Stimulated activated CD4-positive, alpha-beta T cell treated with anti-CD3 and anti-CD28 coated beads, Interleukin-12 subunit alpha, Interleukin-12 subunit beta, amount 100 ng/mL, for 24 hours (primary cell): ENCODE measurements at regions not wholly inside any gene's neighbourhood (a gene's known extent, or its start where the extent isn't known, plus 50 kb on each side); places are given as distances from the start of the nearest gene placed in this dataset.
A peak's percentile ranks its signal among the peaks of the same experiment; 100 is the strongest.

Source experiments
- DNase-seq, 2 experiments: peaks; one replicate each; pipeline ENCODE4 v3.0.0-alpha.2; 2020; ENCODE audit warnings: low read depth in 2 of 2

- DNase-seq = no peak
Measured at GRCh38 chr16:77592021-77592420, 130.3 kb upstream of the NUDT7 start.

GRCh38 chr16:77594057-77594456 is 128.3 kb upstream of the NUDT7 start:
- no peak for DNase-seq

GRCh38 chr16:77594799-77595596 is 127.3 kb upstream of the NUDT7 start:
- no peak for DNase-seq

GRCh38 chr16:77596261-77596660 is 126.1 kb upstream of the NUDT7 start:
- DNase-seq = no peak

- peak in 1 of 2 experiments; percentile 8 for DNase-seq
Measured at GRCh38 chr16:77599793-77600415, 122.4 kb upstream of the NUDT7 start.

GRCh38 chr16:77600555-77600954 is 121.8 kb upstream of the NUDT7 start:
- DNase-seq = no peak

- no peak for DNase-seq
Measured at GRCh38 chr16:77603656-77604055, 118.7 kb upstream of the NUDT7 start.

GRCh38 chr16:77610496-77610895 is 111.8 kb upstream of the NUDT7 start:
- no peak for DNase-seq

GRCh38 chr16:77611386-77611785 is 110.9 kb upstream of the NUDT7 start:
- DNase-seq = no peak

- DNase-seq = no peak
Measured at GRCh38 chr16:77612596-77612995, 109.7 kb upstream of the NUDT7 start.

GRCh38 chr16:77613095-77613494 is 109.2 kb upstream of the NUDT7 start:
- no peak for DNase-seq

GRCh38 chr16:77617553-77617952 is 104.8 kb upstream of the NUDT7 start:
- no peak for DNase-seq

GRCh38 chr16:77617996-77618395 is 104.3 kb upstream of the NUDT7 start:
- no peak for DNase-seq

- DNase-seq = no peak
Measured at GRCh38 chr16:77618951-77619350, 103.4 kb upstream of the NUDT7 start.

- DNase-seq = no peak
Measured at GRCh38 chr16:77624085-77624484, 98.2 kb upstream of the NUDT7 start.

GRCh38 chr16:77636615-77637014 is 85.7 kb upstream of the NUDT7 start:
- DNase-seq = no peak

- DNase-seq = no peak
Measured at GRCh38 chr16:77637940-77638339, 84.4 kb upstream of the NUDT7 start.

- DNase-seq = no peak
Measured at GRCh38 chr16:77643176-77643575, 79.1 kb upstream of the NUDT7 start.

GRCh38 chr16:77645764-77646163 is 76.5 kb upstream of the NUDT7 start:
- no peak for DNase-seq

- DNase-seq = no peak
Measured at GRCh38 chr16:77647726-77648125, 74.6 kb upstream of the NUDT7 start.

GRCh38 chr16:77650761-77651160 is 71.6 kb upstream of the NUDT7 start:
- no peak for DNase-seq

GRCh38 chr16:77652399-77652798 is 69.9 kb upstream of the NUDT7 start:
- no peak for DNase-seq

- no peak for DNase-seq
Measured at GRCh38 chr16:77657016-77657415, 65.3 kb upstream of the NUDT7 start.

GRCh38 chr16:77660311-77660710 is 62.0 kb upstream of the NUDT7 start:
- DNase-seq = no peak
